Neural crest cell (in vitro differentiated cells): ENCODE measurements at regions not wholly inside any gene's neighbourhood (a gene's known extent, or its start where the extent isn't known, plus 50 kb on each side); places are given as distances from the start of the nearest gene placed in this dataset.

ENCODE experiments used
- DNase-seq: peaks from one replicate; pipeline ENCODE4 v3.0.0; 2021; ENCODE audit warnings: low read depth, mixed read lengths, low spot score
- H3K27ac Mint-ChIP-seq: one replicate; pipeline ENCODE4 v1.8.0; 2021; ENCODE audit warnings: mild to moderate bottlenecking, mixed read lengths; ENCODE audit not compliant: unreplicated experiment
- H3K27me3 Mint-ChIP-seq: 2 replicates; pipeline ENCODE4 v1.8.0; 2021; ENCODE audit warnings: low read depth, mild to moderate bottlenecking, mixed read lengths
- H3K36me3 Mint-ChIP-seq: 2 replicates; pipeline ENCODE4 v1.8.0; 2021; ENCODE audit warnings: low read depth, mild to moderate bottlenecking, mixed read lengths
- H3K4me1 Mint-ChIP-seq: 2 replicates; pipeline ENCODE4 v1.8.0; 2021; ENCODE audit warnings: mixed read lengths
- H3K4me3 Mint-ChIP-seq: one replicate; pipeline ENCODE4 v1.8.0; 2021; ENCODE audit warnings: mild to moderate bottlenecking, mixed read lengths
- H3K9me3 Mint-ChIP-seq: 2 replicates; pipeline ENCODE4 v1.8.0; 2021; ENCODE audit warnings: mixed read lengths
- CTCF ChIP-seq: fragments of 200-600 bp; sonication (generic); conservative IDR thresholded peaks from 2 replicates; pipeline ENCODE4 v1.5.0; 2021; ENCODE audit warnings: antibody characterized with exemption, mild to moderate bottlenecking

GRCh38 chr2:145085612-145086011 is 565.7 kb upstream of the ZEB2 start:
- peaks cover 3% of the 10 kb centered on the region for H3K9me3 Mint-ChIP-seq
- no peak overlapping the region for H3K4me3 Mint-ChIP-seq
- no peak overlapping the region for H3K27ac Mint-ChIP-seq
- DNase-seq, result no peak
- no peaks in the 10 kb centered on the region for H3K27me3 Mint-ChIP-seq
- no peak for TF ChIP-seq CTCF
- H3K36me3 Mint-ChIP-seq, result peaks cover 3% of the 10 kb centered on the region
- no peaks in the 10 kb centered on the region for H3K4me1 Mint-ChIP-seq

- Mint-ChIP-seq H3K4me1 (no peaks in the 10 kb centered on the region), H3K4me3 (no peak overlapping the region), H3K9me3 (no peaks in the 10 kb centered on the region), H3K36me3 (no peaks in the 10 kb centered on the region), H3K27ac (no peak overlapping the region), H3K27me3 (no peaks in the 10 kb centered on the region)
- DNase-seq, result no peak
- no peak for TF ChIP-seq CTCF
Observed at GRCh38 chr2:145080426-145080825, 560.5 kb upstream of the ZEB2 start.

- H3K27me3 Mint-ChIP-seq, result no peaks in the 10 kb centered on the region
- H3K4me1 Mint-ChIP-seq, result no peaks in the 10 kb centered on the region
- TF ChIP-seq CTCF, result no peak
Observed at GRCh38 chr2:145079641-145080040, 559.7 kb upstream of the ZEB2 start.

GRCh38 chr2:145078923-145079322 is 559.0 kb upstream of the ZEB2 start:
- Mint-ChIP-seq H3K36me3 (no peaks in the 10 kb centered on the region), H3K4me1 (no peaks in the 10 kb centered on the region), H3K27ac (no peak overlapping the region), H3K27me3 (no peaks in the 10 kb centered on the region), H3K4me3 (no peak overlapping the region), H3K9me3 (no peaks in the 10 kb centered on the region)
- DNase-seq, result no peak
- TF ChIP-seq CTCF, result no peak

More at GRCh38 chr2:145079641-145080040, 559.7 kb upstream of the ZEB2 start:
- no peak for DNase-seq
- Mint-ChIP-seq H3K27ac (no peak overlapping the region), H3K4me3 (no peak overlapping the region), H3K9me3 (no peaks in the 10 kb centered on the region), H3K36me3 (no peaks in the 10 kb centered on the region)

GRCh38 chr2:145076085-145076484 is 556.2 kb upstream of the ZEB2 start:
- H3K36me3 Mint-ChIP-seq, result no peaks in the 10 kb centered on the region
- no peak overlapping the region for H3K4me3 Mint-ChIP-seq
- H3K9me3 Mint-ChIP-seq, result peaks cover 3% of the 10 kb centered on the region
- no peak for TF ChIP-seq CTCF
- no peaks in the 10 kb centered on the region for H3K4me1 Mint-ChIP-seq
- H3K27ac Mint-ChIP-seq, result no peak overlapping the region
- no peaks in the 10 kb centered on the region for H3K27me3 Mint-ChIP-seq
- no peak for DNase-seq
